Dendritic cell treated with granulocyte-macrophage colony-stimulating factor and Interleukin-4, amounts not matched to agents 40 ng/mL and 50 ng/mL, for 4 days (primary cell): ENCODE measurements at regions not wholly inside any gene's neighbourhood (a gene's known extent, or its start where the extent isn't known, plus 50 kb on each side); places are given as distances from the start of the nearest gene placed in this dataset.

Experiments used
- H3K27ac Mint-ChIP-seq: one replicate; pipeline ENCODE4 v1.8.0; 2022; ENCODE audit warnings: mild to moderate bottlenecking, mixed read lengths
- H3K27me3 Mint-ChIP-seq: one replicate; pipeline ENCODE4 v1.8.0; 2022; ENCODE audit warnings: mild to moderate bottlenecking, mixed read lengths
- H3K36me3 Mint-ChIP-seq: one replicate; pipeline ENCODE4 v1.8.0; 2022; ENCODE audit warnings: low read depth, mixed read lengths
- H3K4me1 Mint-ChIP-seq: one replicate; pipeline ENCODE4 v1.8.0; 2022; ENCODE audit warnings: low read depth, mixed read lengths
- H3K4me3 Mint-ChIP-seq: one replicate; pipeline ENCODE4 v1.8.0; 2022; ENCODE audit warnings: mild to moderate bottlenecking, moderate library complexity, mixed read lengths
- H3K9me3 Mint-ChIP-seq: one replicate; pipeline ENCODE4 v1.8.0; 2022; ENCODE audit warnings: mixed read lengths
- intact Hi-C: fragments of 100-400 bp; cut with micrococcal nuclease; formaldehyde crosslinking; loops from one replicate; pipeline ENCODE4 v1.15.0; 2022

DNA sequence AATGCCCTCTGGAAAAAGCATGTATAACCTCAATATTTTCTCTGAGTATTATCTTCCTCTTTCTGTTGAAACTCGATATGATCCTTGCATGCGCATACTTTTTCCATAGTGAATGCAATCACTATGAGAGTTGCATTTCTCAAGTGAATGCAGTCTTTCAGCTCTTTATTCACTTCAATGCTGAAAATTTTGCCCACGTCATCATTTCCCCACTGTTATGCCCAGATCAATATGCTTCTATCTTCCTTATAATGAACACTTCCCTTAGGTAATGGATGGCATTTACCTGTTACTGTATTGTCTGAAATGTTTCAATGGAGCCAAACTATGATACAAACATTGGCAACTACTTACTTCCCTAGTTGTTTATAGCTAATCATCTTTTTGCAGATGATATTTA lies 866.6 kb upstream of the SLITRK6 start:
- Mint-ChIP-seq H3K36me3 (no peaks in the 10 kb centered on the region), H3K4me3 (no peak overlapping the region), H3K4me1 (no peaks in the 10 kb centered on the region), H3K9me3 (peaks cover 56% of the 10 kb centered on the region), H3K27ac (no peak overlapping the region), H3K27me3 (no peaks in the 10 kb centered on the region)
- intact Hi-C loops = no loop called here

DNA sequence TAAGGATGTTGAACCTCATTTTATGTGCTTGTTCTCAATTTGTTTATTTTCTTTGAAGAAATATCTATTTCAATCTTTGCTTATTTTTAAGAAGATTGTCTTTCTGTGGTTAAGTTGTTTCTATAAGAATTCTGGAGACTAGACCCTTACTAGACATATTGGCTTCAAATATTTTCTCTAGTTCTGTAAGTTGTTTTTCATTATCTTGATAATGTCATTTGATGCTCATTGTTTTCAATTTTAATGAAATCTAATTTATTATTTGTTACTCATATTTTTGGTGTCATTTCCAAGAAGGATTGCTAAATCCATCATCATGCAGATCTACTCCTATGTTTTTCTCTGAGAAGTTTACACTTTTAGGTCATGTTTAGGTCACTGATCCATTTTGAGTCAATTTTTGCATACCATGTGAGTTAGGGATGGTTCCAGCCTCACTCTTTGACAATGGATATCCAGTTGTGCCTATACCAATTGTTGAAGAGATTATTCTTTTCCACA lies 874.8 kb upstream of the SLITRK6 start:
- Mint-ChIP-seq H3K27me3 (no peaks in the 10 kb centered on the region), H3K9me3 (peaks cover 18% of the 10 kb centered on the region), H3K4me1 (no peaks in the 10 kb centered on the region), H3K27ac (no peak overlapping the region), H3K36me3 (no peaks in the 10 kb centered on the region), H3K4me3 (no peak overlapping the region)
- intact Hi-C loops = no loop called here

DNA sequence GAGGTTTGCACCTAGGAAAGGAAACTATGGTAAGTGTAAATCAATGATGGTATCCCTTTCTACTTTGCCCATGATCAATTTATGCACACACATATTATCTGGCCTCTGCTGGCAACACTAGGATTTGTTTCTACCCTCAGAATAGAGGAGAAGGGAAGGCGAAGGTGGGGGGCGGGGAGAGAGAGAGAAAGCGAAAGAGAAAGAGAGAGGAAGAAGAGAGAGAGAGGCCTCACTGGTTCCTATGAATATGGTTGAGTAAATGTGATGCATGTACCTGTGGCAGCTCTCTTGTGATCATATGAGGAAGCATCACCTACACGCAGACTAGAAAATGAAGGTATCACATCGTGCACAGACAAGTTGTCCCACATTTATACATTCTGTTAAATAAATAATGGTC lies 882.0 kb upstream of the SLITRK6 start:
- Mint-ChIP-seq H3K4me1 (no peaks in the 10 kb centered on the region), H3K27me3 (no peaks in the 10 kb centered on the region), H3K9me3 (peaks cover 17% of the 10 kb centered on the region), H3K4me3 (no peak overlapping the region), H3K36me3 (no peaks in the 10 kb centered on the region), H3K27ac (no peak overlapping the region)
- intact Hi-C loops = no loop called here

DNA sequence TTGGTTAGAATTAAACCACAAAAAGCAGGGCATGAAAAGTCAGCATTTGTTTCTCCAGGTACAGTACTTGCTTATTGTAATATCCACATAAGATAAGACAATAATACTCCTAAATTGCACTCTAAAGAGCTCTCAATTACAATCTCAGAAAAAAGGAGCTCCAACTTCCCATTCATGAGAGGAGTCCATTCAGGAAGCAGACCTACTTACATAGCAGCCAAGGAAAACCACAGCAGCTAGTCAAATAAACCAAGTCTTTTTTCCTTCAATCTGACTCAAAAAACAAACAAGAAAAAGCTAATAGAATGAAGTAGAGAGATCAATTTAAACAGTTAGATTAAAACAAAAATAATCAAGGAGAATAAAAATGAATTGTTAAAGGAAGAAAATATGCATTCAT lies 885.2 kb upstream of the SLITRK6 start:
- peaks cover 11% of the 10 kb centered on the region for H3K9me3 Mint-ChIP-seq
- no peaks in the 10 kb centered on the region for H3K36me3 Mint-ChIP-seq
- H3K27me3 Mint-ChIP-seq = no peaks in the 10 kb centered on the region
- no peaks in the 10 kb centered on the region for H3K4me1 Mint-ChIP-seq
- H3K4me3 Mint-ChIP-seq = no peak overlapping the region
- intact Hi-C loops = no loop called here
- no peak overlapping the region for H3K27ac Mint-ChIP-seq

DNA sequence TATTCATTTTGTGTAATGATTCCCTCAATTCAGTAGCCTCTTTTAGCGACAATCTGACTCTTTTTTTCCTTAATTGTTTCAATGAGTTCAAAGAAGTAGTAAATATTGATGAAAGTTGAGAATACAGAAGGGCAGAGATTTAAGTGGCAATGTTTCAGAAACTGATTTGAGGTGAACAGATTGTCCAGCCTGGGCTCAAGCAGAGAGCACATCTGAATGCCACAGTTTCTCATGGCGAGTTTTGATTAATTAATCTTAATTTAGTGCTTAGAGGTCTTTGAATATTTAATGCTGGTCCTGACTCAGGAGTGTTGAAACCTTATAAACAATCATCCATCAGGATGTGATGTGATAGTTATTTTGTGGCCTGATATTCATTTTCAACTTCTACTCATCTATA lies 890.7 kb upstream of the SLITRK6 start:
- H3K27me3 Mint-ChIP-seq = no peaks in the 10 kb centered on the region
- H3K27ac Mint-ChIP-seq = no peak overlapping the region
- H3K4me3 Mint-ChIP-seq = no peak overlapping the region
- H3K4me1 Mint-ChIP-seq = no peaks in the 10 kb centered on the region
- intact Hi-C loops = no loop called here
- H3K9me3 Mint-ChIP-seq = peaks cover 18% of the 10 kb centered on the region
- H3K36me3 Mint-ChIP-seq = no peaks in the 10 kb centered on the region

DNA sequence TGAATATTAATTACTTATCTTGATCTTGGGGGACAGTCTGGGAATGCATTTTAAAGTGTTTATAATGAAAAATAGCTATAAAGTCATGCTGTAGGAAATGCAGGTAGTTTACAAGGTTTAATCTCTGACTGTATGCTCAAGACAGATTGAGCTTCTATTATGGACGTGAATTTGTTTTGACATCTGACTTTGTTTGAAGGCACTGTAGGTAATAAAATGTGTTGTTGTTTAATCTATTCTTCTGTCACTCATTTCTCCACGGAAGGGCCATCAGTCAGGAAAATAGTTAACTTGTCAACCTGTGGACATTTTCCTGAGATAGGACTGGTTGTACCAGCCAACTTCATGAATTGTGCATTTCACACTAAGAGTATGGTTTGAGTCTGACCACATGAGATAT lies 893.1 kb upstream of the SLITRK6 start:
- H3K9me3 Mint-ChIP-seq = peaks cover 34% of the 10 kb centered on the region
- H3K27ac Mint-ChIP-seq = no peak overlapping the region
- no peaks in the 10 kb centered on the region for H3K4me1 Mint-ChIP-seq
- no peaks in the 10 kb centered on the region for H3K36me3 Mint-ChIP-seq
- intact Hi-C loops = no loop called here
- H3K27me3 Mint-ChIP-seq = no peaks in the 10 kb centered on the region
- H3K4me3 Mint-ChIP-seq = no peak overlapping the region

DNA sequence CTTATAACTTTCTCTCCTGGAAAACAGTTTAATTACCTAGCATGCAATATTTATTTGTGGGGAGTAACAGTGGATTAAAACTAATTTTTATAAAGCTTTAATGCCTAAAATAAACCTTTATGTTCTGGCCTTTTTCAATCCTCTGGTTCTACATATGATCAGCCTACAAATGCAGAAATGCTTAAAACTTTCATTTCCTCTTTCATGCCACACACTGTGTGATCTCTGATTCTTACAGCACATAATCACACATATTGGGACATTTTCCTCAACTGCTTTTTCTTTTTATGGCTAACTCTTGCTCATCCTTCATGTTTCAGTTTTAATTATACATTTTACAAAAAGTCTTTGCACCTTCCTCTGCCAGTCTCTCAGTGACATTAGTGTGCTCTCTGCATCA lies 910.8 kb upstream of the SLITRK6 start:
- H3K4me1 Mint-ChIP-seq = no peaks in the 10 kb centered on the region
- H3K27me3 Mint-ChIP-seq = no peaks in the 10 kb centered on the region
- intact Hi-C loops = no loop called here
- no peaks in the 10 kb centered on the region for H3K36me3 Mint-ChIP-seq
- H3K4me3 Mint-ChIP-seq = no peak overlapping the region
- peaks cover 10% of the 10 kb centered on the region for H3K9me3 Mint-ChIP-seq
- H3K27ac Mint-ChIP-seq = no peak overlapping the region

DNA sequence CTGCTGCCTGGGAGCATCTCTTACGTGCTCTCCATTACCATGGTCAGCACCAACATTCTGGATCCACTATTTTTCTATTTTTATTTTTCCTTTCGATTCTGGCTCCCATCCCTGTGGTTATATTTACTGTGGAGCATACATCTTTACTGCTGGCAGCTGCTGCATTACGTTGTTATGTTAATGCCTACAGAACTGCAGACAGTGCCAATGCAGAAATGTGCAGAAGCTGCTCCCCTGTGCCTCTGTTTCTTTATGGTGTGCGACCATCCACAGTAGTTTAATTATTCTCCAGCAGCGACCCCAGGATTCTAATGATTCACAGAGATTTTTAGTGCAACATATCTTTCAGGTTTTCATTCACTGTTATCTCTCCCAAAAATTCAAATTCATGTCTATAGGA lies 911.7 kb upstream of the SLITRK6 start:
- Mint-ChIP-seq H3K27ac (no peak overlapping the region), H3K4me3 (no peak overlapping the region), H3K27me3 (no peaks in the 10 kb centered on the region), H3K9me3 (peaks cover 19% of the 10 kb centered on the region), H3K4me1 (no peaks in the 10 kb centered on the region), H3K36me3 (no peaks in the 10 kb centered on the region)
- intact Hi-C loops = no loop called here

DNA sequence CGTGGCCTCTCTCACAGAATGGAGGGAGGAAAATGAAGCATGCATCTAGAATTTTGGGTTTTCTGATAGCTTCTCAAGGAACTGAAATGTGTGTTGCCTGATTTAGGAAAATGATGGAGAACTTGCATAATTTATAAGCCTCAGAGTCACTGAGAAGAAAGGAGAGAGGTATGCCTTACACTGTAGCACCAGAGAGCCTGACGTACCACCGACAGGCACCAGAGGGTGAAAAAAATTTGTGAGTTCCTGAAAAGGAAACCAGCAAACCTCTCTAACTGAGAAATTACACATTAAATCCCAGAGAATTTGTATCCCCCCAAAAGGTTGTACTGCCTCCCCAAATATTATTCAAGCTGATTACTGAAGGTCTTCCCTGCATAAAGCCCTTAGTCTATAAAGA lies 915.3 kb upstream of the SLITRK6 start:
- intact Hi-C loops = no loop called here
- H3K9me3 Mint-ChIP-seq = peaks cover 37% of the 10 kb centered on the region
- no peak overlapping the region for H3K4me3 Mint-ChIP-seq
- H3K27ac Mint-ChIP-seq = no peak overlapping the region
- no peaks in the 10 kb centered on the region for H3K27me3 Mint-ChIP-seq
- no peaks in the 10 kb centered on the region for H3K36me3 Mint-ChIP-seq
- H3K4me1 Mint-ChIP-seq = no peaks in the 10 kb centered on the region

DNA sequence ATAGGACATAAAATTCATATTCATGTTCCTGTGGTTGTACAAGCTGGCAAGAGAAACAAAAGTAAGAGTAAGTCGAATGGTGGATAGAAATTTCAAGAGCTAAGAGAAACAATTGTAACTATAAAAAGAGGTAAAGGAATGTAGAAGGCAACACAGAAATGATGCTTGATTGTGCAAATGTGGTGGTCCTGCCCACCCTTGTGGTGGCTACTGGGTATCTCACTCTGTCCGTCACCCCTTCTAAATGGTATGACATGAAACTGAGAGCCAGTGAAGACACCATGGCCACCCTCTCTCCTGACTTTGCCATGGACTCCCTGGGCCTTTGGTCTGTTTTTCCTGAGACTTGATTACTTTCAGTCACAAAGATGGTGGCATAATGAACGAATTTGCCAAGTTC lies 925.9 kb upstream of the SLITRK6 start:
- no peak overlapping the region for H3K4me3 Mint-ChIP-seq
- H3K9me3 Mint-ChIP-seq = peaks cover 17% of the 10 kb centered on the region
- H3K36me3 Mint-ChIP-seq = no peaks in the 10 kb centered on the region
- no peak overlapping the region for H3K27ac Mint-ChIP-seq
- intact Hi-C loops = no loop called here
- no peaks in the 10 kb centered on the region for H3K4me1 Mint-ChIP-seq
- no peaks in the 10 kb centered on the region for H3K27me3 Mint-ChIP-seq

DNA sequence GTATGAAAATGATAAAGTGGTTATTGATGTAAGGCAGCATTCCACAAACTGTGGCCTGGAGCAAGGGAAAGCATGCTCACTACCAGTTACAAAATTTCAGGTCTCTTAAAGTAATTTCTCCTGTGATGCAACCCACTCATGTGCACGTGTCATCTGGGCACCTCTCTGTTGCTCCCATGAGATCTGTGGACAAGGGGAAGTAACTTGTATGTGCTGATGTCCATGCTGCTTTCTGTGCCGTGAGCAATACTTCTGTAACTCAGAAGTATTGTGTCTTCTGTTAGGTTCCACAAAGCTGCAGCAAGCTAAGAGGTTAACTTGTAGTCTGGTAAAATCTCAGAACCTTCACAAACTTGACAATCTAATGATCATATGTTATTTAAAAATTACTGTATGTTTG lies 930.0 kb upstream of the SLITRK6 start:
- intact Hi-C loops = no loop called here
- no peaks in the 10 kb centered on the region for H3K27me3 Mint-ChIP-seq
- no peak overlapping the region for H3K4me3 Mint-ChIP-seq
- H3K9me3 Mint-ChIP-seq = peaks cover 21% of the 10 kb centered on the region
- H3K36me3 Mint-ChIP-seq = no peaks in the 10 kb centered on the region
- H3K4me1 Mint-ChIP-seq = no peaks in the 10 kb centered on the region
- no peak overlapping the region for H3K27ac Mint-ChIP-seq

DNA sequence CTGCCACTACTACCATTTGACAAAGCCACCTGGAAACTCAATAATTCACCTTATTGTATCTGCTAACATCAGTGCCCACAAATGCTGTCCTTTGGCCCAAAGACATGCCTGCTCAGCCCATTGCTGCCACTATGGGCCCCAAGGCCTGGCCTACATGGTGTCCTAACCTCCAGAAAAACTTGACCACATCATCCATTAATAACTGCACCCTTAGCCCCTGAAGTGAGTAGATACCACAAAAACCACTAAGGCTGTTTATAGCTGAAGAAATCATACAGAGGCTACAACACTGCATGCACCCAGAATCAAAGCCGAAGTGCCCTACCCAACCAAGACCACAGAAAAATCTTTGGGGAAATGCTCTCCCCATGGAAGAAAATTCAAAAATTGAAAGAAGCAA lies 932.8 kb upstream of the SLITRK6 start:
- Mint-ChIP-seq H3K36me3 (no peaks in the 10 kb centered on the region), H3K4me3 (no peak overlapping the region), H3K4me1 (no peaks in the 10 kb centered on the region), H3K27me3 (no peaks in the 10 kb centered on the region), H3K27ac (no peak overlapping the region), H3K9me3 (peaks cover 36% of the 10 kb centered on the region)
- intact Hi-C loops = no loop called here

DNA sequence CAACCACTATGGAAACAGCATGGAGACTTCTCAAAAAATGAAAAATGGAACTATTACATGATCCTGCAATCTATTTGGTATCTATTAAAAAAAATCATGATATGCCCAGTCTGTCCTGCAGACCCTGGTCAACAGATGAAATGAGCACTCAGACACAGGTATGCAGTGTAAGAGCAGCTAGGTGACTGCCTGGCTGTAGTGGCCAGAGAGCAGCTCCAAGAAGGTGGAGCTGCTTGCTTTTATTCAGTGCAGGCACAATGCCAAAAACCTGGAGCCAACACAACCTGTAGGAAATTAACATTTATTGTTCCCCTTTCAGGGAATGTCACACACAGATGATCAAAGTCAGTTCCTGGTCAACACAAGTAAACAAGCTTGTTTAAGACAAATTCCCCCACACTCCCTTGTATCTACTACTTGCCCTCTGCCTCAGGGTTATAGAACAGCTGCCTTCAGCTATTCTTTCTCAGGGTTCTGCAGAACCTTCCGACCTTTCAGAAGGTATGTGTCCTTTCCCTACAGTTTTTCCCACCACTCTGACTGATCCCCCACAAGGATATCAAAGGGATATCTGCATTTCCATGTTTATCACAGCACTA lies 933.7 kb upstream of the SLITRK5 start:
- H3K27ac Mint-ChIP-seq = no peak overlapping the region
- intact Hi-C loops = no loop called here
- H3K9me3 Mint-ChIP-seq = peaks cover 28% of the 10 kb centered on the region
- H3K27me3 Mint-ChIP-seq = no peaks in the 10 kb centered on the region
- H3K4me1 Mint-ChIP-seq = no peaks in the 10 kb centered on the region
- H3K4me3 Mint-ChIP-seq = no peak overlapping the region
- H3K36me3 Mint-ChIP-seq = no peaks in the 10 kb centered on the region

DNA sequence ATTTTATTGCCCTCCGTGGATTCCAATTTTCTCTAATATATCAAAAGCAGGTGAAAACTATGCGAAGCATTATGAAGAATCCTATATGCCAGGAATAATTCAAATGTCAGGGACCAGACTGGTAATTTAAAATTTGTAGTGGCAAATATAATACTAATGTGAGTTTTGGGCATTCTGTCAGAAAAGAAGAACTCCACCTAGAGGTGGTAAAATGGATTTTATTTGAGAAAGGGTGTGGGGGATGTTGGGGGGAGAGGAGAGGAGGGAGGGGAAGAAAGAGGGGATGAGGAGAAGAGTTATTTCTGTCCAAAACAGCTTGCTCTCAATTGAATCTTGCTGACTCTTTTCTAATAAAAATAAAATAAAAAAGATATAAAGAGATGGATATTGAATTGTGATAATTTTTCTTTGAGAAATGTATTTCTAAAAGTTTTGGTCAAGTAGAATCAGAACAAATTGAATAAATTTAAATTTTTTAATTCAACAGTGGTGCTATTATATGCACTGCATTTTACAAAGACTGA lies 929.3 kb upstream of the SLITRK5 start:
- no peaks in the 10 kb centered on the region for H3K27me3 Mint-ChIP-seq
- intact Hi-C loops = no loop called here
- H3K4me1 Mint-ChIP-seq = no peaks in the 10 kb centered on the region
- H3K36me3 Mint-ChIP-seq = no peaks in the 10 kb centered on the region
- H3K9me3 Mint-ChIP-seq = peaks cover 2% of the 10 kb centered on the region
- no peak overlapping the region for H3K27ac Mint-ChIP-seq
- no peak overlapping the region for H3K4me3 Mint-ChIP-seq

DNA sequence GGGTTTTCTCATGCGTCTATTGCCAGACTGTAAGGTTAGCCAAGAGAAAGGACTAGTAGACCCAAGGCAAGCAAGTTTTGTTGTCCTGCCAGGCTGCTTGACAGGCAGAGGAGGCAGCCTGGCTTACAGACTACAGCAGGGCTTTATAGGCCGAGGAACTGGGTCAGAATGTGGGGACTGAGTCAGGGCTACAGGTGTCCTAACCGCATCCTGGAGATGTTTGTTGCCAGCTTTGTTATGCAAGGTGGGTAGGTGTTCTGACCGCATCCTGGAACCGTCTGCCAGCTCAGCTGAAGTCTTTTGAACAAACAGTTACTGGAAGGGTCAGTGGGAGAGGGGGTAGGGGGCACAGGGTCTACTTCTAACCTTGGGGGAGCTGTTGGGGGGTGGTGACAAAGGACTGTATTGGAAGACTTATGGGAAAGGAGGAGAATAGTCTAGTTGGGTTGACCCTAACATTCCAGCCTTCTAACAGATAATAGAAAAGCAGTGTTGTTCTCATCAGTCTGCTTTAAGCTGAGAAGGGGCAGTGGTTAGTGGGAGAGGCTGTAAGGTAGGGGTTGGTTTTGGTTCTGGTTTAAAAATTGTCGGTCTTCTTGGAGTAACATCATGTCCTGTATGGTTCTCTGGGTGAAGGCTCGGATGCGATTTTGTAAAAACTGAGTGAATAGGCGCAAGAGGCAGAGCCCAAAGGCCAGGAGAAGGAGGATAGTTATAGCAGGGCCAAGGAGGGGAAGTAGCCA lies 913.8 kb upstream of the SLITRK5 start:
- no peaks in the 10 kb centered on the region for H3K27me3 Mint-ChIP-seq
- H3K9me3 Mint-ChIP-seq = peaks cover 59% of the 10 kb centered on the region
- intact Hi-C loops = no loop called here
- H3K36me3 Mint-ChIP-seq = no peaks in the 10 kb centered on the region
- H3K4me1 Mint-ChIP-seq = no peaks in the 10 kb centered on the region
- H3K4me3 Mint-ChIP-seq = no peak overlapping the region
- no peak overlapping the region for H3K27ac Mint-ChIP-seq
